Amniotic epithelial cell (primary cell): ENCODE measurements at regions not wholly inside any gene's neighbourhood (a gene's known extent, or its start where the extent isn't known, plus 50 kb on each side); places are given as distances from the start of the nearest gene placed in this dataset.
A peak's percentile ranks its signal among the peaks of the same experiment; 100 is the strongest.

Experiments used
- DNase-seq: peaks from one replicate; pipeline ENCODE4 v3.0.0-alpha.2; 2010; ENCODE audit warnings: low read depth

GRCh38 chr20:25135031-25135430 lies 53.1 kb upstream of the VSX1 start:
- DNase-seq, result no peak

- DNase-seq, result no peak
Measured at GRCh38 chr20:25136056-25136455, 54.1 kb upstream of the VSX1 start.

- peak; percentile 77 for DNase-seq
Measured at GRCh38 chr20:25136643-25137559, 55.0 kb upstream of the VSX1 start.

GRCh38 chr20:25139029-25139705 lies 56.3 kb upstream of the ENTPD6 start:
- DNase-seq, result no peak

GRCh38 chr20:25140968-25141367 lies 54.5 kb upstream of the ENTPD6 start:
- DNase-seq, result no peak

GRCh38 chr20:25142435-25142834 lies 53.1 kb upstream of the ENTPD6 start:
- DNase-seq, result no peak

- no peak for DNase-seq
Measured at GRCh38 chr20:25145131-25145530, 50.4 kb upstream of the ENTPD6 start.
